K562 (cell line): ENCODE measurements at regions not wholly inside any gene's neighbourhood (a gene's known extent, or its start where the extent isn't known, plus 50 kb on each side); places are given as distances from the start of the nearest gene placed in this dataset.

Experiments
- ATAC-seq: fragments of 200-7000 bp; cut with Tn5 transposase; 3 replicates; pipeline ENCODE4 v1.9.1; 2020; ENCODE audit warnings: moderate library complexity
- BruUV-seq: library from RNA; stranded (reverse); fragments of 400-500 nt; replicated peaks from 2 replicates; lab custom pipeline; 2021; lab: Mats Ljungman, UMichigan
- CTCF ChIA-PET: fragments of 300-600 bp; formaldehyde crosslinking; extraction: SDS; loops from one replicate; lab custom pipeline; 2021; ENCODE audit warnings: low intra/inter-chr PET ratio; lab: Yijun Ruan, JAX
- POLR2A ChIA-PET: fragments of 300-600, 350-650 bp; sonication (Branson Sonifier 250); formaldehyde crosslinking; extraction: SDS; loops from one replicate; lab custom pipeline; 2021; ENCODE audit warnings: antibody characterized with exemption, inconsistent platforms; lab: Yijun Ruan, JAX
- DNase-seq, 4 experiments: peaks; one replicate each; pipeline versions ENCODE4 v3.0.0 to v3.0.0-alpha.2; 2011 to 2018; ENCODE audit warnings: low spot score in 3 of 4, mixed read lengths in 3 of 4; ENCODE audit errors: extremely low read depth in 1 of 4
- FAIRE-seq: peaks from 2 replicates; lab custom pipeline; 2011; peaks lifted over from hg19 to GRCh38; lab: Jason Lieb, UNC
- H2AFZ ChIP-seq: 2 replicates; pipeline ENCODE4 v1.6.0; 2011; ENCODE audit warnings: low read depth, low read length, control low read depth, inconsistent platforms
- H3K27ac ChIP-seq: fragments of 200-600 bp; 3 replicates; pipeline ENCODE4 v1.8.0; 2011; ENCODE audit warnings: low read depth, mild to moderate bottlenecking, control low read depth, inconsistent platforms, low read length, moderate library complexity, mixed read lengths; ENCODE audit errors: extremely low read depth
- H3K27me3 ChIP-seq, 2 experiments: fragments of 300-600 bp in 1 of 2; 2 replicates in 1 of 2; 3 replicates in 1 of 2; pipeline versions ENCODE4 v1.6.0 to v1.8.0; 2011; ENCODE audit warnings: inconsistent platforms in 2 of 2, low read length in 2 of 2, mild to moderate bottlenecking in 1 of 2, mixed read lengths in 1 of 2, moderate library complexity in 1 of 2; ENCODE audit not compliant: control insufficient read depth in 2 of 2, insufficient read depth in 2 of 2
- H3K36me3 ChIP-seq: fragments of 300-600 bp; 3 replicates; pipeline ENCODE4 v1.8.0; 2011; ENCODE audit warnings: mild to moderate bottlenecking, low read length, inconsistent platforms; ENCODE audit not compliant: control insufficient read depth, insufficient read depth
- H3K4me1 ChIP-seq, 2 experiments: fragments of 200-600 bp in 1 of 2; replicated peaks in 1 of 2; 2 replicates in 1 of 2; 3 replicates in 1 of 2; pipeline versions ENCODE4 v1.5.1 to v1.8.0; 2011; ENCODE audit warnings: inconsistent platforms in 2 of 2, low read length in 2 of 2, mild to moderate bottlenecking in 1 of 2, mixed read lengths in 1 of 2, moderate library complexity in 1 of 2; ENCODE audit not compliant: control insufficient read depth in 2 of 2, insufficient read depth in 2 of 2
- H3K4me2 ChIP-seq: 2 replicates; pipeline ENCODE4 v1.6.1; 2011; ENCODE audit warnings: low read length, control low read depth, inconsistent platforms, mixed read lengths; ENCODE audit not compliant: insufficient read depth
- H3K4me3 ChIP-seq: fragments of 200-600 bp; sonication (generic), shearing (Covaris generic); 2 replicates; pipeline ENCODE4 v1.5.1; 2016; ENCODE audit warnings: control low read depth, inconsistent platforms
- H3K79me2 ChIP-seq: fragments of 200-600 bp; 3 replicates; pipeline ENCODE4 v1.8.0; 2011; ENCODE audit warnings: low read length, inconsistent platforms; ENCODE audit not compliant: control insufficient read depth, insufficient read depth
- H3K9ac ChIP-seq, 2 experiments: 2 replicates each; pipeline versions ENCODE4 v1.6.0 to v1.6.1; 2011; ENCODE audit warnings: low read depth in 2 of 2, low read length in 2 of 2, control low read depth in 1 of 2, inconsistent platforms in 1 of 2, mild to moderate bottlenecking in 1 of 2, mixed read lengths in 1 of 2; ENCODE audit not compliant: insufficient read depth in 1 of 2
- H3K9me1 ChIP-seq: one replicate; pipeline ENCODE4 v1.6.0; 2011; ENCODE audit warnings: inconsistent platforms, mild to moderate bottlenecking, low read length, moderate library complexity; ENCODE audit not compliant: control insufficient read depth, insufficient read depth
- H3K9me3 ChIP-seq: replicated peaks from 2 replicates; pipeline ENCODE4 v1.5.1; 2011; ENCODE audit warnings: low read depth, low read length, inconsistent platforms; ENCODE audit not compliant: control insufficient read depth, insufficient read depth
- H4K20me1 ChIP-seq: replicated peaks from 2 replicates; pipeline ENCODE4 v1.6.1; 2011; ENCODE audit warnings: low read length, inconsistent platforms, mixed read lengths; ENCODE audit not compliant: control insufficient read depth, insufficient read depth
- ELF1 ChIP-seq: fragments of 200-800 bp; sonication (Bioruptor generic); IDR thresholded peaks from 2 replicates; pipeline ENCODE4 v1.6.1; 2016; ENCODE audit warnings: missing genetic modification characterization, missing compliant biosample characterization
- ETV5 ChIP-seq: sonication (generic); formaldehyde crosslinking; IDR thresholded peaks from 2 replicates; pipeline ENCODE4 v1.4.0; 2020; ENCODE audit warnings: low read depth, mild to moderate bottlenecking, missing genetic modification reagents
- HEY1 ChIP-seq: fragments of 250-450 bp; sonication (Bioruptor Pico); IDR thresholded peaks from 2 replicates; pipeline ENCODE4 v1.5.0; 2020; ENCODE audit warnings: mild to moderate bottlenecking, moderate library complexity, borderline replicate concordance
- L3MBTL2 ChIP-seq: fragments of 450-650 bp; IDR thresholded peaks from 2 replicates; pipeline ENCODE4 v1.6.1; 2016; ENCODE audit warnings: mild to moderate bottlenecking, moderate library complexity
- MBD2 ChIP-seq: sonication (generic); IDR thresholded peaks from 2 replicates; pipeline ENCODE4 v1.6.1; 2016; ENCODE audit warnings: low read depth, borderline replicate concordance
- MCM7 ChIP-seq, 2 experiments: fragments of 450-650 bp; IDR thresholded peaks; 2 replicates each; pipeline ENCODE4 v1.6.1; 2016 to 2018
- MTA2 ChIP-seq: fragments of 450-650 bp; IDR thresholded peaks from 2 replicates; pipeline ENCODE4 v1.6.1; 2016; ENCODE audit warnings: low read depth
- MTF1 ChIP-seq: fragments of 250-450 bp; sonication (Bioruptor Pico); IDR thresholded peaks from 2 replicates; pipeline ENCODE4 v1.9.0; 2021; ENCODE audit warnings: moderate library complexity, mild to moderate bottlenecking, inconsistent platforms, borderline replicate concordance
- RAD21 ChIP-seq, 2 experiments: fragments of 250-450 bp in 1 of 2; fragments of 450-650 bp in 1 of 2; sonication (Bioruptor Pico) in 1 of 2; formaldehyde crosslinking in 1 of 2; IDR thresholded peaks in 1 of 2; conservative IDR thresholded peaks in 1 of 2; 2 replicates each; pipeline versions ENCODE4 v1.4.0 to v1.8.0; 2020 to 2022; ENCODE audit warnings: mild to moderate bottlenecking in 2 of 2, moderate library complexity in 1 of 2
- RBM34 ChIP-seq: fragments of 200-400 bp; formaldehyde crosslinking; IDR thresholded peaks from 2 replicates; pipeline ENCODE4 v1.6.1; 2018; ENCODE audit warnings: low read length, borderline replicate concordance; ENCODE audit not compliant: insufficient read depth
- SMAD4 ChIP-seq: fragments of 250-450 bp; sonication (Bioruptor Pico); conservative IDR thresholded peaks from 2 replicates; pipeline ENCODE4 v1.8.0; 2021; ENCODE audit warnings: inconsistent platforms, mild to moderate bottlenecking, moderate library complexity
- SPI1 ChIP-seq: IDR thresholded peaks from 2 replicates; pipeline ENCODE4 v1.6.1; 2011; ENCODE audit warnings: low read depth, low read length, control low read depth, borderline replicate concordance
- TAF7 ChIP-seq: fragments of 450-650 bp; IDR thresholded peaks from 2 replicates; pipeline ENCODE4 v1.6.1; 2016; ENCODE audit warnings: missing genetic modification characterization, missing compliant biosample characterization
- TEAD4 ChIP-seq, 2 experiments: sonication (generic) in 1 of 2; formaldehyde crosslinking in 1 of 2; IDR thresholded peaks; 2 replicates each; pipeline versions ENCODE4 v1.6.1 to v1.8.0; 2012 to 2022; ENCODE audit warnings: borderline replicate concordance in 1 of 2, inconsistent platforms in 1 of 2, low read length in 1 of 2, mild to moderate bottlenecking in 1 of 2, missing genetic modification reagents in 1 of 2
- YY1 ChIP-seq, 3 experiments: IDR thresholded peaks; 2 replicates each; pipeline ENCODE4 v1.6.1; 2011; ENCODE audit warnings: low read length in 2 of 3, mild to moderate bottlenecking in 2 of 3, moderate library complexity in 2 of 3, borderline replicate concordance in 1 of 3, control low read depth in 1 of 3, low read depth in 1 of 3; ENCODE audit not compliant: insufficient read depth in 3 of 3, insufficient replicate concordance in 2 of 3, control insufficient read depth in 1 of 3, insufficient read length in 1 of 3; ENCODE audit errors: extremely low read depth in 1 of 3
- ZNF24 ChIP-seq: fragments of 450-650 bp; IDR thresholded peaks from 2 replicates; pipeline ENCODE4 v1.6.1; 2016
- ZNF274 ChIP-seq: IDR thresholded peaks from 2 replicates; pipeline ENCODE4 v1.6.1; 2011; ENCODE audit warnings: low read depth, mild to moderate bottlenecking, low read length, moderate library complexity, borderline replicate concordance
- WGBS: fragments of 100-300 bp; shearing (Covaris generic); methylation state at CpG from one replicate; pipeline ENCODE4 v1.1.6; 2016; ENCODE audit warnings: low coverage, mixed read lengths; ENCODE audit not compliant: insufficient coverage; ENCODE audit errors: missing lambda C conversion rate; 5-methylcytosine and 5-hydroxymethylcytosine counted together
- in situ Hi-C: fragments of 300-500 bp; cut with MboI; formaldehyde crosslinking; loops from 4 replicates; pipeline ENCODE4 v1.15.0; 2018; ENCODE audit warnings: inconsistent platforms, mixed read lengths
- intact Hi-C: fragments of 100-400 bp; cut with micrococcal nuclease; formaldehyde crosslinking; loops from 2 replicates; pipeline ENCODE4 v1.14.2; 2022
- TF ChIP-seq, protein P1 (sequence below): fragments of 200-800 bp; sonication (Bioruptor generic); IDR thresholded peaks from 2 replicates; pipeline ENCODE4 v1.6.1; 2017; ENCODE audit warnings: missing genetic modification characterization, missing compliant biosample characterization

DNA sequence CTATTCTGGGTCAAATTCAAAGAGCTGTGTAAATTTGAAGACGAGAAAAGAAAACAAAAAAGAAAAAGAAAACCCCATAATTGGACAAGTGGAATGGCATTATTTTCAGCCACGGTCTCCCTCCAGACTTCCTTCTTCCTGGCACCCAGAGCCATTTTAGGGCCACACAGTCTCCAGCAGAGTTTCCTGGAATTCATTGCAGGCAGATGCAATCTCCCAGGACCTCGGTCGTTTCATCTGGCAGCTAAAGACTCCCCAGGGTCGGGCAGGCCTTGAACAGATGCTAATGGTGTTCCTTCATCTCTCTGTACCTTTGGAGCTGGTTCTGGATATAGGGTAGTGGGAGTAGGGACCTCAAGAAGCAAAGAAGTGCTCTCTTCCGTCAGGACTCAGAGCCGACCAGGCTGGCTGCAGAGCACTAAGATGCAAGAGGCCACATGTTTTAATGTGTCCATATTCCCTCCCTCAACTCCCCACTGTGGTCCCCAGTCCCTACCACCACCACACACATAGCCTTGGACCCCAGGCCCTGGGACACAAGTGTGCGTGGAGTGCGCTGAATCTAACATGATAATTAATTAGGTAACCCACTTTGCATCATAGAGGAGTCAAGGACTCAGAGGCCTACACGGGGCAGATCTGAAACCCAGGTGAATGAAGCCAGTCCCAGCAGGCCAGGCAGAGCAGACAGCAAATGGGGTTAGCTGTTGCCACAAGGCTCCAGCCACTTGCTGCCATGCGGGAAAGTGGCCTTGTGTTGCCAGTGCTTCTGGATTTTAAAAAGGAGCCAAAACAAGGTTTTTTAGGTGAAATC is 109.3 kb upstream of the ATL2 start:
- in situ Hi-C loops (no loop called here), intact Hi-C loops (no loop called here)
- Histone ChIP-seq H3K9me3 (no peaks in the 10 kb centered on the region), H2AFZ (peak overlapping the region; percentile 86), H3K4me3 (no peak overlapping the region), H3K4me2 (peak overlapping the region; percentile 28), H4K20me1 (no peaks in the 10 kb centered on the region), H3K4me1 (peaks cover 7 to 20% of the 10 kb centered on the region in 2 experiments; a peak in 4 of 5 replicates), H3K27ac (no peak overlapping the region; the same call in 2 of the 3 replicates), H3K27me3 (no peaks in the 10 kb centered on the region), H3K9me1 (no peaks in the 10 kb centered on the region), H3K36me3 (no peaks in the 10 kb centered on the region), H3K9ac (peak overlapping the region; percentile 24 to 58; a peak in 2 of 4 replicates), H3K79me2 (no peaks in the 10 kb centered on the region)
- TF ChIP-seq ZNF24 (no peak), RAD21 (CRISPR knock-in tag; conservative IDR thresholded peaks at IDR 0.05 in 1 of 2, IDR thresholded peaks at IDR 0.05 in 1 of 2) (no peak), MCM7 (IDR thresholded peaks at IDR 0.05) (no peak), MTA2 (no peak), TAF7 (no peak), SPI1 (no peak), YY1 (IDR thresholded peaks at IDR 0.05; ENCODE audit: borderline replicate concordance in 1 of 3, control insufficient read depth in 1 of 3, extremely low read depth in 1 of 3, insufficient read depth in 3 of 3, insufficient read length in 1 of 3, insufficient replicate concordance in 2 of 3, low read depth in 1 of 3, low read length in 2 of 3) (peak in 1 of 3 experiments; percentile 12), SMAD4 (CRISPR knock-in tag) (no peak), ETV5 (CRISPR knock-in tag) (no peak), RBM34 (no peak), MBD2 (no peak), L3MBTL2 (peak; percentile 56; the same call in 1 of the 2 replicates), ELF1 (0 out of 2 replicates have a peak, but pooled peaks have one; percentile 24), HEY1 (no peak), MTF1 (CRISPR knock-in tag) (no peak), ZNF274 (no peak), TEAD4 (IDR thresholded peaks at IDR 0.05; ENCODE audit: low read length) (peak; percentile 18; the same call in 1 of the 2 replicates), TEAD4 (CRISPR knock-in tag; IDR thresholded peaks at IDR 0.05; ENCODE audit: borderline replicate concordance) (no peak)
- TF ChIP-seq, protein P1, sequence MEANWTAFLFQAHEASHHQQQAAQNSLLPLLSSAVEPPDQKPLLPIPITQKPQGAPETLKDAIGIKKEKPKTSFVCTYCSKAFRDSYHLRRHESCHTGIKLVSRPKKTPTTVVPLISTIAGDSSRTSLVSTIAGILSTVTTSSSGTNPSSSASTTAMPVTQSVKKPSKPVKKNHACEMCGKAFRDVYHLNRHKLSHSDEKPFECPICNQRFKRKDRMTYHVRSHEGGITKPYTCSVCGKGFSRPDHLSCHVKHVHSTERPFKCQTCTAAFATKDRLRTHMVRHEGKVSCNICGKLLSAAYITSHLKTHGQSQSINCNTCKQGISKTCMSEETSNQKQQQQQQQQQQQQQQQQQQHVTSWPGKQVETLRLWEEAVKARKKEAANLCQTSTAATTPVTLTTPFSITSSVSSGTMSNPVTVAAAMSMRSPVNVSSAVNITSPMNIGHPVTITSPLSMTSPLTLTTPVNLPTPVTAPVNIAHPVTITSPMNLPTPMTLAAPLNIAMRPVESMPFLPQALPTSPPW (CRISPR knock-in tag) = no peak
- ATAC-seq (peak; percentile 66), DNase-seq (peak in 2 of 4 experiments; percentile 36 to 43), FAIRE-seq (no peak)
- 41% methylated on average over 11 of the region's 11 CpGs for WGBS
- ChIA-PET CTCF (no interaction called here), POLR2A (interaction anchor here (0.6 to 1.9 kb wide), 3 partner anchors 10 to 214 kb away, joined by 3 to 4 read pairs (median 3); no protein-coding TSS in a partner anchor)
- no TSS peak for BruUV-seq
